Skin of body (tissue), 1 donor: ENCODE measurements at regions not wholly inside any gene's neighbourhood (a gene's known extent, or its start where the extent isn't known, plus 50 kb on each side); places are given as distances from the start of the nearest gene placed in this dataset.
"Not testable (repeated sequence)": the region's sequence is repeated elsewhere in the genome, so short reads cannot be mapped to it uniquely, and the experiment has no call there.

ENCODE experiments used
- DNase-seq: peaks from one replicate; lab custom pipeline; 2025; lab: John Stamatoyannopoulos, UW

DNA sequence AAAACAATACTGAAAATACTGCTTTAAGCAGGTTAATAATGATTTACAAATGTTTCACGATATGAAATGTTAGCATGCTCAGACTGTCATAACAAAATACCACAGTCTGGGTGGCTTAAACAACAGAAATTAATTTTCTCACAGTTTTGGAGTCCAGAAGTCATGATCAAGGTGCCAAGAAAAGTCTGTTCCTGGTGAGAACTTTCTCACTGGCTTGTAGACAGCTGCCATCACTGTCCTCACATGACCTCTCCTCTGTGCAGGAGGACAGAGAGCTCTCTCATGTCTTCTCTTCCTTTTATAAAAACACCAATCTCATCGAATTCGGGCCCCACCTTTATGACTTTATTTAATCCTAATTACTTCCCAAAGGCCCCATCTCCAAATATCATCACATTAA lies 426.7 kb downstream of the KLHL13 start:
- DNase-seq = no peak

DNA sequence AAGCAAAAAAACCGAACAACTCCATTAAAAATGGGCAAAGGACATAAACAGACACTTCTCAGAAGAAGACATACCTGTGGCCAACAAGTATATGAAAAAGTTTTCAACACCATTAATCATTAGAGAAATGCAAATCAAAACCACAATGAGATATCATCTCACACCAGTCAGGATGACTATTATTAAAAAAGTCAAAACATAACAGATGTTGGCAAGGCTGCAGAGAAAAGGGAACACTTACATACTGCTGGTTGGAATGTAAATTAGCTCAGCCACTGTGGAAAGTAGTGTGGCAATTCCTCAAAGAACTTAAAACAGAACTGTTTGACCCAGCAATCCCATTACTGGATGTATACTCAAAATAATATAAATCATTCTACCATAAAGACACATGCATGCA lies 436.3 kb downstream of the KLHL13 start:
- DNase-seq = peak; percentile 16

- no peak for DNase-seq
Observed at GRCh38 chrX:117653396-117653795, 463.2 kb downstream of the KLHL13 start.

- no peak for DNase-seq
Observed at GRCh38 chrX:117645639-117646038, 471.0 kb downstream of the KLHL13 start.

- no peak for DNase-seq
Observed at GRCh38 chrX:117641913-117642656, 474.5 kb downstream of the KLHL13 start.

- no peak for DNase-seq
Observed at GRCh38 chrX:117636826-117637225, 479.8 kb downstream of the KLHL13 start.

GRCh38 chrX:117633277-117633676 lies 483.3 kb downstream of the KLHL13 start:
- no peak for DNase-seq

DNA sequence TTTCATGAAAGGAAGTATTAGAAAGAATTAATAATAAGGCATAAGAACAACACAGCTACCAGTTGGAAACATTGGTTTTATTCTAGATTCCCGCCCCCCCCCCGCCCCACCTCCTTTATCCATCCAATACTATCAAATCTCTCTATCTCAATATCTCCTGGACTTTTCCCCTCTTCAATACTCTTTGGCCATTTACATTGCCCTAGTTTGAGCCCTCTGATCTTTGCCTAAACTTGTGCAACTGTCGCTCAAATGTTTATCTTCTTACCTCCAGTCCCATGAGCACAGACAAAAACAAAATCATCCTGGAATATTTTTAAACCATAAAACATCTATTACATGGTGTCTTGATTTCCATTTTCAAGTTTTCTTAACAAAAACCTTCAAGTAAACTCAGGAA lies 488.2 kb downstream of the KLHL13 start:
- no peak for DNase-seq

DNA sequence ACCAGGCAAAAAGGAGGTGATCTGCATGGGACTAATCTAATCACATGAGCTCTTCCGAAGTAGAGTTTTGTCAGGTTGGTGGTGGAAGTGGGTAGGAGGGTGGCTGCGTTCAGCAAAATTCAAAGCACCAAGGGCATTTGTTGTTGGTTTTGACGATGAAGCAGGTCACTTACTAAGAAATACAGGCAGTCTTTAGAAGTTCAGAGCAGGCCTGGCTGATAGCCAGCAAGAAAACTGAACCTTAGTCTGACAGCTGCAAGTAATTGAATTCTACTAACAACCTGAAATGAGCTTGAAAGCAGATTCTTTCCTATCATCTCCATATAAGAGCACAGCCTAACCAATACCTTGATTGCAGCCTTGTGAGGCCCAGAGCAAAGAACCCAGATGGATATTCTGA lies 505.8 kb downstream of the KLHL13 start:
- DNase-seq = no peak

- DNase-seq = no peak
Observed at GRCh38 chrX:117610049-117610448, 506.6 kb downstream of the KLHL13 start.

GRCh38 chrX:117607561-117607960 lies 509.0 kb downstream of the KLHL13 start:
- no peak for DNase-seq

GRCh38 chrX:117606101-117606500 lies 510.5 kb downstream of the KLHL13 start:
- not testable (repeated sequence) for DNase-seq

DNA sequence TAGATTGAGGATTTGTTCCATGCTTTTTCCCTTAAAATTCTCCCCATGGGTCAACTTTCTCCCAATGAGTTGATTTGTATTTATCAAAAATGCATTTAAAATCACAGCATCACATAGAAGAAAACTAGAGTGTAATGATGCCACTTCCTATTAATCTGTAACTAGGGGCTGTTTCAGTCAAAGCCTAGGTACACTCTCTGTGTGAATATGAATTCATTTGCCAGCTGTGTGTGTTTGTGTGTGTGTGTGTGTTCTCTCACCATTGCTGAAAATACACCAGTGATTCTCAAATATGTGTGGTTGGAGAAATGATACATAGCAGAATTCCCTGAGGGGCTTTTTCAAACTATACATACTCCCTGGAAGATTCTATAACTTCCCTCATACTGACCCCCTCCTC lies 546.5 kb downstream of the KLHL13 start:
- DNase-seq = no peak

DNA sequence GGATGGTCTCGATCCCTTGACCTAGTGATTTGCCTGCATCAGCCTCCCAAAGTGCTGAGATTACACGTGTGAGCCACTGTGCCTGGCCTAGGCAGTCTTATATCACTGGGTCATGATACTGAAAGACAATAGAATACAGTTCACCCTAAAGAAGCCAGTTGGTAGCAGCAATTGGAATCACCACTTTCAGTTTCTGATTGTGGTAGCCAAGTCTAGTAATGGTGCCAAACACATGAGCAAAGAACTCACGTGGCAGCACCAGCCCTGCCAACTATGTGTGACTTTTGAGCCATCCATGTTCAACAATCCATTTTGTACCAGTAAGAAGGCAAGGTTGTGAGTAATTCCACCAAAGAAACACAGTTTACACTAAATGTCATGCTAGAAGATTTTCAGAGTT lies 548.4 kb downstream of the KLHL13 start:
- no peak for DNase-seq

DNA sequence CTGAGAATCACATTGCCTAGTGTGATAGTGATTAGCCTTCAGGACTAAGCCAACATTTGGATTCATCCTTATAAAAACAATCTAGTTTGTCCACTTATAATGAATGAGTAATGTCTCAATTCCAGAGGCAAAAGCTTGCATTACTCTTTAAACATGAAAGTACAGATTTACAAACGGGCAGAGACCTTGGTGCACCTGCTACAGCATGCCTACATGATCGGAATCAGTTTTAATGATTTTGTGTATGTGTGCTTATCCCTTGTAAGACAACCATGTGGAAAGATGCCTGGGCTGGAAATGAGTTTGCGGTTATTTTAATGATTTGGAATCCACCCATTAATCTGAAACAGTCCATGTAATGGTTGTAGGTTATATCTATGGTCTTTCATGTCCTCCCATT lies 572.7 kb downstream of the KLHL13 start:
- no peak for DNase-seq

DNA sequence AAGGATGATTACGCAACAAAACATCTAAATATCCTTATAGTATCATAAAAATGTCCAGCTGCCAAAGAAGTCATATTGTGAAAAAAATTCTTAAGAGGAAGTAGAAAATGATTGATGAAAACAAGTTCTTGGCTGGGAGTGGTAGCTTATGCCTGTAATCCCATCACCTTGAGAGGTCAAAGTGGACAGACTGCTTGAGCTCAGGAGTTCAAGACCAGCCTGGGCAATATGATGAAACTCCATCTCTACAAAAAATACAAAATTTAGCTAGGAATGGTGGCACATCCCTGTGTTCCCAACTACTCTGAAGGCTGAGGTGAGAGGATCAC lies 577.6 kb downstream of the KLHL13 start:
- no peak for DNase-seq

DNA sequence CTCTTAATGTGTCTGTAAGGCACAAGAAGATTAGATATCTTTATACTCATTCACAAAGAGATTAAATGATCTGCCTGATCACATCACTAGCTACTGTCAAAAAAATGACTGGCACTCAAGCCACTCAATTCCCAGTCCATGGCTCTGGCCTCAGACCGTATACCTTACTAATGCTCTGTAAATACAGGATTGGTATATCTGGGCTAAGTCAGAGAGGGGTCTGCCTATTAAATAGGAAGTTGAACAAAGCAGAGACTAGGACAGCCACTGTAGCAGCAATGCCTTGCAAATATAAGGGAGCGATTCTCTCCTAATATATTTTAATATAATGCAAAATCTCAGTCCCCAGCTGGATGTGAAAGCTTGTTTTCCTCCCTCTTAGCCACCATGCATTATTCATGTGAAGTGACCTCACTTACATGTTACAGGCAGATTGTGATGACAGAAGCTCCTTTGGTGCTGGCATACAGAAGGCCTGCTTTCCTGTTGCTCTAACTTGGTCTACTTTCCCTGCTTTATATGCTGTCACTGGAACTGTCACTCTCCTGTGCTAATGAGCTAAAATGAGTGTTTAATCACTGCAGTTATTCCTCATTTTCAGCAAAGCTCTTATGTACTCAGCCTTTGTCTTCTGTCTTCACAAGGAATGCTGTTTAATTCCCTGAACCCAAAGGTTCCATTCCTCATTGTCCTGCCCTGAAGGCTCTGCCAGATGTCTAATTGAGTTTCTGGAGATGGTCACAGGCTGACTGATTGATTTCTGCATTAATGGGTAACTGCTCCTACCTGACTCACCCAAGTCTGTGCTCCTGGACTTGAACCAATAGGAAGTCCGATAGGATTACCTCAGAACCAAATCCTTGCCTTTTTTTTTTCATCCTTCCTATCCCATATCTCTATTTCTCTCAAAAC lies 578.2 kb downstream of the KLHL13 start:
- no peak for DNase-seq

DNA sequence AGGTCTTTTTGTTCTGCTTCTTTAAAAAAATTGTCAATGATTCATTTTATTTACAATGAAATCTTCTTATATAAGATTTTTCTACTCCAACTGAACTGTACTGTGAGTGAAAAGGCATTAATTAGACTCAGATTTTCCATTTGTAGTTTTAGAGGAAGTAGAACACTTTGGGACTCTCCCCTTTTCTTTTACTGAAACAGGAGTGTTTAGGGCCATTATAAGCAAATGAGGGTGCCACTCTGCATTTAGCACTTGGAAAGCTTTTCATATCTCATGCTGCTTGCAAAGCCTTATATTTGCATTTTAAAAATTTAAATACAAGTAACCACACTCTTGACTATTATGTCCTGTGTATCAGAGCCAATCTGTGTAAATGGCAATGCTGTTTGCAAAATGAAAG lies 584.3 kb downstream of the KLHL13 start:
- no peak for DNase-seq

GRCh38 chrX:117522725-117523700 lies 593.6 kb downstream of the KLHL13 start:
- DNase-seq = no peak

- DNase-seq = no peak
Observed at GRCh38 chrX:117517994-117518393, 598.6 kb downstream of the KLHL13 start.

DNA sequence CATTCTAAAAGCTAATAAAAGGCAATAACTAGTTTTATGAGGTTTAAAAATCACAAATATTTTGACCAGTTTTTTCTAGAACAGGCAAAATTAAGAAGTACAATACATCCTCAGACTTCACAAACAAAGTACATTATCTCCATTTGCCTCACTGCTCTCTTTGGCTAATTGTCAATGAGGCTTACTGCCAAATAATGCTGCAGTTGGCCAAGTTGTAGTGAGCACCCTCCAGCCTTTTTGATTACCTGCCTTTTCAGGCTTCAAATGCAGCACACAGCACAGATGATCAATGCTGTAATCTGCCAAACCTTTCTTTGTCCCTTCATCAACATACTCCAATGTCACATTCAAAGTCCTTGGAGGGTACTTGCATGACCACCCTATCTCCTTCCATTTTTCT lies 605.2 kb downstream of the KLHL13 start:
- no peak for DNase-seq

- no peak for DNase-seq
Observed at GRCh38 chrX:117510453-117510852, 606.2 kb downstream of the KLHL13 start.
